DND-41 (cell line): ENCODE measurements at regions not wholly inside any gene's neighbourhood (a gene's known extent, or its start where the extent isn't known, plus 50 kb on each side); places are given as distances from the start of the nearest gene placed in this dataset.

Experiments
- ATAC-seq: fragments of 200-7000 bp; cut with Tn5 transposase; 3 replicates; pipeline ENCODE4 v1.9.1; 2021; ENCODE audit warnings: low read depth; ENCODE audit not compliant: insufficient read depth
- DNase-seq: peaks from one replicate; pipeline ENCODE4 v3.0.0-alpha.2; 2020
- H2AFZ ChIP-seq: 2 replicates; pipeline ENCODE4 v1.6.0; 2012; ENCODE audit warnings: low read depth, low read length
- H3K27ac ChIP-seq: 2 replicates; pipeline ENCODE4 v1.5.1; 2012; ENCODE audit warnings: low read length, inconsistent platforms
- H3K27me3 ChIP-seq: fragments of 200-600 bp; sonication (generic); 2 replicates; pipeline ENCODE4 v1.6.0; 2012; ENCODE audit warnings: low read length, mild to moderate bottlenecking, inconsistent platforms; ENCODE audit not compliant: insufficient read depth, poor library complexity
- H3K36me3 ChIP-seq: 2 replicates; pipeline ENCODE4 v1.5.1; 2012; ENCODE audit warnings: low read length, inconsistent platforms; ENCODE audit not compliant: insufficient read depth
- H3K4me1 ChIP-seq: 2 replicates; pipeline ENCODE4 v1.5.1; 2012; ENCODE audit warnings: mild to moderate bottlenecking, low read length; ENCODE audit not compliant: insufficient read depth
- H3K4me2 ChIP-seq: 2 replicates; pipeline ENCODE4 v1.6.0; 2012; ENCODE audit warnings: mild to moderate bottlenecking, moderate library complexity, low read length, inconsistent platforms; ENCODE audit not compliant: insufficient read depth
- H3K4me3 ChIP-seq, 2 experiments: fragments of 200-600 bp in 1 of 2; shearing (Covaris generic) in 1 of 2; 2 replicates each; pipeline ENCODE4 v1.5.1; 2012 to 2016; ENCODE audit warnings: inconsistent platforms in 2 of 2, low read length in 2 of 2, mild to moderate bottlenecking in 2 of 2, low read depth in 1 of 2, moderate library complexity in 1 of 2
- H3K79me2 ChIP-seq: 2 replicates; pipeline ENCODE4 v1.6.0; 2012; ENCODE audit warnings: low read length, inconsistent platforms; ENCODE audit not compliant: insufficient read depth
- H3K9ac ChIP-seq: 2 replicates; pipeline ENCODE4 v1.6.0; 2012; ENCODE audit warnings: low read depth, mild to moderate bottlenecking, inconsistent platforms, low read length, moderate library complexity
- H3K9me3 ChIP-seq: 2 replicates; pipeline ENCODE4 v1.5.1; 2012; ENCODE audit warnings: low read length, moderate library complexity, mild to moderate bottlenecking, inconsistent platforms; ENCODE audit not compliant: insufficient read depth, severe bottlenecking
- H4K20me1 ChIP-seq: 2 replicates; pipeline ENCODE4 v1.6.0; 2012; ENCODE audit warnings: low read length; ENCODE audit not compliant: insufficient read depth
- EZH2 ChIP-seq: IDR thresholded peaks from 3 replicates; pipeline ENCODE4 v1.6.1; 2012; ENCODE audit warnings: borderline replicate concordance, low read depth, mild to moderate bottlenecking, moderate library complexity, low read length, inconsistent platforms; ENCODE audit not compliant: severe bottlenecking
- TF ChIP-seq, protein P1 (sequence below): IDR thresholded peaks from 2 replicates; pipeline ENCODE4 v1.5.1; 2012; ENCODE audit warnings: borderline replicate concordance, low read length, moderate library complexity, mild to moderate bottlenecking; ENCODE audit not compliant: poor library complexity, severe bottlenecking; ENCODE audit errors: extremely low read depth

DNA sequence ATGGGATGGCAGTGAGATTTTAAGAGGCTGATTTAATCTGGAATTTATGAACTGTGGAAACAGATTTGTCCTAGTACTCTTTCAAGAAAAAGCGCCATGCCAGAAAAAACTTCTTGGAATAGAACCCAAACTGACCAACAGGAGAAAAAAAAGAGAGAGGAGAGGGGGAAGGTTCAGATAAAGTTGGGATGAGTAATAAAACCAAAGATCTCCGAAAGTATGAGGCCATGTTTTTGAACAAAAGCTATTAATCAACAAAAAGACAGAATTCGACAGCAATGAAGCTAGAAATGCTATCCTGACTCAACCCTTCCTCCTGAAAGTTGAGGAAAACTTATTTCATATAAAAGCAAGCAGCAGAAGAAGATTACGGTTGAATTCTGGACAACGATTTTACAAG is 135.5 kb downstream of the CEMIP2 start:
- Histone ChIP-seq H3K9ac (no peak overlapping the region), H3K27ac (no peak overlapping the region), H3K9me3 (no peaks in the 10 kb centered on the region), H4K20me1 (no peaks in the 10 kb centered on the region), H3K36me3 (no peaks in the 10 kb centered on the region), H3K27me3 (no peaks in the 10 kb centered on the region), H3K4me1 (no peaks in the 10 kb centered on the region), H3K4me3 (no peak overlapping the region), H3K79me2 (no peaks in the 10 kb centered on the region), H2AFZ (no peak overlapping the region), H3K4me2 (no peak overlapping the region)
- no peak for DNase-seq
- TF ChIP-seq, protein P1, sequence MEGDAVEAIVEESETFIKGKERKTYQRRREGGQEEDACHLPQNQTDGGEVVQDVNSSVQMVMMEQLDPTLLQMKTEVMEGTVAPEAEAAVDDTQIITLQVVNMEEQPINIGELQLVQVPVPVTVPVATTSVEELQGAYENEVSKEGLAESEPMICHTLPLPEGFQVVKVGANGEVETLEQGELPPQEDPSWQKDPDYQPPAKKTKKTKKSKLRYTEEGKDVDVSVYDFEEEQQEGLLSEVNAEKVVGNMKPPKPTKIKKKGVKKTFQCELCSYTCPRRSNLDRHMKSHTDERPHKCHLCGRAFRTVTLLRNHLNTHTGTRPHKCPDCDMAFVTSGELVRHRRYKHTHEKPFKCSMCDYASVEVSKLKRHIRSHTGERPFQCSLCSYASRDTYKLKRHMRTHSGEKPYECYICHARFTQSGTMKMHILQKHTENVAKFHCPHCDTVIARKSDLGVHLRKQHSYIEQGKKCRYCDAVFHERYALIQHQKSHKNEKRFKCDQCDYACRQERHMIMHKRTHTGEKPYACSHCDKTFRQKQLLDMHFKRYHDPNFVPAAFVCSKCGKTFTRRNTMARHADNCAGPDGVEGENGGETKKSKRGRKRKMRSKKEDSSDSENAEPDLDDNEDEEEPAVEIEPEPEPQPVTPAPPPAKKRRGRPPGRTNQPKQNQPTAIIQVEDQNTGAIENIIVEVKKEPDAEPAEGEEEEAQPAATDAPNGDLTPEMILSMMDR = no peak
- no peak for TF ChIP-seq EZH2
- ATAC-seq = no peak

DNA sequence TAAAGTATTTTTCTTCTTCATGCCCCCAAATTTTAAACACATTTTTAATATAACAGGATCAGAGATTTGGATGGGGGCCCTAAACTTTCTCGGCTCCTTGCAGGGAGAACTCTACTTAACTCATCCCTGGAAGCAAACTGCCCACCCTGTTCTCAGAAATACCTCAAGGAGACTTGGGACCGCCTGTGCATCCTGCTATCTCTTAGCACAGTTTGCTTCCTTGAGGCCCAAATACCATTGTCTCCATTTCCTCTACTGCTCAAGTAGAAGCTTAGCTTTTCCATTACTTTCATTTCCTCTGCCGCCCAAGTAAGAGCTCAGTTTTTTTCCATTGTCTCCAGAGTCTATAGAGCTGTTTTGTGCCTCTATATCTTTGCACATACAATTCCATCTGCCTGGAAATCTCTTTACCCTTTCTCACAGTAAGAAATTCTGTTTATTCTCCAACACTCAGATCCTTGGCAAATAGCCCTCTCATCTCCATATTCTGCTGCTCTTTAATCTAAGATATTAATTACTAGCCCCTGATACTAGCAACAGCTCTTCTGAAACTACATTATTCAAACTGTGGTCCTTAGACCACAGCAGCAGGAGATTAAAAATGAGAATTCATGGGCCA is 137.8 kb downstream of the CEMIP2 start:
- Histone ChIP-seq H2AFZ (no peak overlapping the region), H3K4me3 (no peak overlapping the region), H3K4me2 (no peak overlapping the region), H3K4me1 (no peaks in the 10 kb centered on the region), H3K27me3 (no peaks in the 10 kb centered on the region), H3K36me3 (no peaks in the 10 kb centered on the region), H3K27ac (no peak overlapping the region), H4K20me1 (no peaks in the 10 kb centered on the region), H3K9ac (no peak overlapping the region), H3K9me3 (no peaks in the 10 kb centered on the region), H3K79me2 (no peaks in the 10 kb centered on the region)
- ATAC-seq (peak; percentile 84), DNase-seq (peak; percentile 39)
- no peak for TF ChIP-seq EZH2
- TF ChIP-seq, protein P1 = no peak

DNA sequence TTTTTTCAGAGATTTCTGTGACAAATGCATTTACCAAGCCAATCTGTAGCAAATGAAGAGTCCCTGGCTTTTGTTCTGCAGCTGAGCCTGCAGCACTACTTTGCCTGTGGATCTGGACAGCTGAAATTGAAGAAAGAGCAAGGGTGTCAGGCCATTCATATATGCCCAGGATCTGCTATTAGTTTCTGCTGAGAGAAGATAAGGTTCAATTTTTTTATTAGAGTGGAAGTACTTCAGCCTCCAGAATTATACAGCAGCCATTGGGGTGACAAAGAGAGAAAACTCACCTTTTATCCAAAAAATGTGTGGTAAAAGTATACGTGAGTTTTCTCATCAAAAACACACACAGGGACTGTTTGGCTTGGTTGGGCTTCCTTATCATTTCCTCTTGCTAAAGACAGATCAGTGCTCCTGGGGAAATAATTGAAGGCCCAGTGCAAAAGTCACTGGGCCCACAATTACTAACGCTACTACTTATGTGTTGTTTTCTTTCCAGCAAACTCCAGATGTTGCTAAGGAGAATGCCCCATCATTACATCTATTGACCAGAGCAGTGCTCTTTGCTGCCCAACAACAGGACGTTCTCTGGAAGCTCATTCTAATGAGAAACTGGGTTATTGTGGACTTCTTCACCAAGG is 138.6 kb downstream of the CEMIP2 start:
- no peak for DNase-seq
- no peak overlapping the region for H3K27ac ChIP-seq
- no peaks in the 10 kb centered on the region for H3K27me3 ChIP-seq
- H3K36me3 ChIP-seq = no peaks in the 10 kb centered on the region
- no peak overlapping the region for H3K4me2 ChIP-seq
- H3K79me2 ChIP-seq = no peaks in the 10 kb centered on the region
- H4K20me1 ChIP-seq = no peaks in the 10 kb centered on the region
- no peak for ATAC-seq
- H3K4me1 ChIP-seq = no peaks in the 10 kb centered on the region
- TF ChIP-seq, protein P1 = no peak
- TF ChIP-seq EZH2 = no peak
- H2AFZ ChIP-seq = no peak overlapping the region
- no peaks in the 10 kb centered on the region for H3K9me3 ChIP-seq
- no peak overlapping the region for H3K9ac ChIP-seq
- no peak overlapping the region for H3K4me3 ChIP-seq
